ENCODE measurements at regions not wholly inside any gene's neighbourhood (a gene's known extent, or its start where the extent isn't known, plus 50 kb on each side); places are given as distances from the start of the nearest gene placed in this dataset.

DNA sequence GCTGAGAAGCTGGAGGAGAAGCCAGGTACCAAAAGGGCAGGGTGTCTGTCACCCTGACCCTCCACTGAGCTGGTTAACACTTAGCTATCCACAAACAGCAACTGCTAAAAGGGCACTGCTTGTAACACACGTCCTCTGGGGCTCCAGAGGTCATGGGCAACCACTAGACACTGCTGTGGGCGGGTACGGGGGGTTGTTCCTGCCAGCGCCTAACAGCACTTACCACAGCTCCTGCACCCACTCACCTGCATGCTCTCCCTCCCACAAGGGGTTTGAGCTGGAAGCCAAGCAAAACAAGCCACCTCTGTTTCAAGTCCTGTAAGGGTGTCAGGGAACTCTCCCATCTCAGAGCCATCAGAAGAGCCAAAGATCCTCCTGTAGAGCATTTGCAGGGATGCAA, 407.6 kb downstream of the MFSD1 start:
- TF ChIP-seq POLR2A (IDR thresholded peaks at IDR 0.05; ENCODE audit: low read depth, low read length) (no peak), TAF1 (IDR thresholded peaks at IDR 0.05; ENCODE audit: low read depth, low read length) (no peak), POLR2AphosphoS5 (IDR thresholded peaks at IDR 0.05; ENCODE audit: low read depth, low read length) (no peak), PAX5 (IDR thresholded peaks at IDR 0.05; ENCODE audit: insufficient read depth, low read length, severe bottlenecking) (no peak), SPI1 (IDR thresholded peaks at IDR 0.05; ENCODE audit: low read depth, low read length) (no peak), POU2F2 (IDR thresholded peaks at IDR 0.05; ENCODE audit: low read depth, low read length) (no peak)
